H1 (cell line): ENCODE measurements at regions not wholly inside any gene's neighbourhood (a gene's known extent, or its start where the extent isn't known, plus 50 kb on each side); places are given as distances from the start of the nearest gene placed in this dataset.

Experiments
- ASH2L ChIP-seq: fragments of 200-600, 300-600 bp; sonication (generic); IDR thresholded peaks from one replicate; pipeline ENCODE4 v1.7.1; 2017; ENCODE audit warnings: low read length
- BRCA1 ChIP-seq: IDR thresholded peaks from 2 replicates; pipeline ENCODE4 v1.6.1; 2012; ENCODE audit warnings: low read depth, low read length, improper control_type of control experiment
- CHD1 ChIP-seq: IDR thresholded peaks from 2 replicates; pipeline ENCODE4 v1.6.1; 2012; ENCODE audit warnings: low read depth, low read length, improper control_type of control experiment
- EZH2 ChIP-seq: fragments of 200-600 bp; sonication (generic); IDR thresholded peaks from 2 replicates; pipeline ENCODE4 v1.7.1; 2012; ENCODE audit warnings: low read depth, mild to moderate bottlenecking, moderate library complexity, low read length, inconsistent platforms; ENCODE audit not compliant: severe bottlenecking
- GTF2F1 ChIP-seq: IDR thresholded peaks from 2 replicates; pipeline ENCODE4 v1.6.1; 2012; ENCODE audit warnings: low read depth, low read length, improper control_type of control experiment, borderline replicate concordance
- HDAC2 ChIP-seq, 2 experiments: fragments of 300-600 bp in 1 of 2; sonication (generic) in 1 of 2; IDR thresholded peaks; 2 replicates each; pipeline ENCODE4 v1.6.1; 2011 to 2012; ENCODE audit warnings: low read depth in 2 of 2, low read length in 2 of 2, mild to moderate bottlenecking in 2 of 2, moderate library complexity in 2 of 2, borderline replicate concordance in 1 of 2, inconsistent platforms in 1 of 2
- JUN ChIP-seq: IDR thresholded peaks from 2 replicates; pipeline ENCODE4 v1.6.1; 2011; ENCODE audit warnings: low read depth, mild to moderate bottlenecking, improper control_type of control experiment, low read length
- RAD21 ChIP-seq, 2 experiments: IDR thresholded peaks in 1 of 2; conservative IDR thresholded peaks in 1 of 2; 2 replicates each; pipeline ENCODE4 v1.6.1; 2011; ENCODE audit warnings: low read depth in 2 of 2, low read length in 2 of 2, improper control_type of control experiment in 1 of 2, inconsistent platforms in 1 of 2, mild to moderate bottlenecking in 1 of 2, moderate library complexity in 1 of 2
- SAP30 ChIP-seq: fragments of 300-600 bp; sonication (generic); IDR thresholded peaks from 2 replicates; pipeline ENCODE4 v1.7.1; 2012; ENCODE audit warnings: low read length, moderate library complexity, mild to moderate bottlenecking, inconsistent platforms; ENCODE audit not compliant: insufficient read depth, insufficient replicate concordance
- SP2 ChIP-seq: IDR thresholded peaks from 2 replicates; pipeline ENCODE4 v1.6.1; 2012; ENCODE audit warnings: mild to moderate bottlenecking, low read length, inconsistent platforms
- TAF7 ChIP-seq: optimal IDR thresholded peaks from 2 replicates; pipeline ENCODE3; 2011; ENCODE audit warnings: low read depth, mild to moderate bottlenecking, inconsistent platforms, low read length, moderate library complexity, borderline replicate concordance
- TF ChIP-seq, protein P1 (sequence below): fragments of 300-600 bp; sonication (generic); IDR thresholded peaks from 2 replicates; pipeline ENCODE4 v1.7.1; 2012; ENCODE audit warnings: low read length, moderate library complexity, mild to moderate bottlenecking, inconsistent platforms; ENCODE audit not compliant: insufficient replicate concordance

DNA sequence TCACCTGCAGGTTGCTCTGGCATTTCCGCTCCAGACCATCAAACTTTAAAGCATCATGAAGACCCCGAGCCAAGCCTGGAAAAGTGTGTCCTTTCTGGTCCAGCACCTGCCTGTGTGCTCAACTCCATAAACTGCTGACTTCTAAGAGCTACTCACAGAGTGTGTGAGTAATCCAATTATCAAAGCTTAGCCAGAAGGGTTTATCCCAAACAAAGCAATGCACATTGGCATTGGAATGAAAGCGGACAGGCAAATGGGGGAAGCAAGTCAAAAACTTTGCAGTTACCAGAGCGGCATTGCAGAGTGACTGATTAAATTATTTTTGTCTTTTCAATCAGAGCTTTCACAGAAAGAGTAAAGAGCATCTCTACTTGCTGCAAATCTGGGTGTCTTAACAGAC lies 1262.4 kb upstream of the SEL1L start (continued):
- TF ChIP-seq, protein P1, sequence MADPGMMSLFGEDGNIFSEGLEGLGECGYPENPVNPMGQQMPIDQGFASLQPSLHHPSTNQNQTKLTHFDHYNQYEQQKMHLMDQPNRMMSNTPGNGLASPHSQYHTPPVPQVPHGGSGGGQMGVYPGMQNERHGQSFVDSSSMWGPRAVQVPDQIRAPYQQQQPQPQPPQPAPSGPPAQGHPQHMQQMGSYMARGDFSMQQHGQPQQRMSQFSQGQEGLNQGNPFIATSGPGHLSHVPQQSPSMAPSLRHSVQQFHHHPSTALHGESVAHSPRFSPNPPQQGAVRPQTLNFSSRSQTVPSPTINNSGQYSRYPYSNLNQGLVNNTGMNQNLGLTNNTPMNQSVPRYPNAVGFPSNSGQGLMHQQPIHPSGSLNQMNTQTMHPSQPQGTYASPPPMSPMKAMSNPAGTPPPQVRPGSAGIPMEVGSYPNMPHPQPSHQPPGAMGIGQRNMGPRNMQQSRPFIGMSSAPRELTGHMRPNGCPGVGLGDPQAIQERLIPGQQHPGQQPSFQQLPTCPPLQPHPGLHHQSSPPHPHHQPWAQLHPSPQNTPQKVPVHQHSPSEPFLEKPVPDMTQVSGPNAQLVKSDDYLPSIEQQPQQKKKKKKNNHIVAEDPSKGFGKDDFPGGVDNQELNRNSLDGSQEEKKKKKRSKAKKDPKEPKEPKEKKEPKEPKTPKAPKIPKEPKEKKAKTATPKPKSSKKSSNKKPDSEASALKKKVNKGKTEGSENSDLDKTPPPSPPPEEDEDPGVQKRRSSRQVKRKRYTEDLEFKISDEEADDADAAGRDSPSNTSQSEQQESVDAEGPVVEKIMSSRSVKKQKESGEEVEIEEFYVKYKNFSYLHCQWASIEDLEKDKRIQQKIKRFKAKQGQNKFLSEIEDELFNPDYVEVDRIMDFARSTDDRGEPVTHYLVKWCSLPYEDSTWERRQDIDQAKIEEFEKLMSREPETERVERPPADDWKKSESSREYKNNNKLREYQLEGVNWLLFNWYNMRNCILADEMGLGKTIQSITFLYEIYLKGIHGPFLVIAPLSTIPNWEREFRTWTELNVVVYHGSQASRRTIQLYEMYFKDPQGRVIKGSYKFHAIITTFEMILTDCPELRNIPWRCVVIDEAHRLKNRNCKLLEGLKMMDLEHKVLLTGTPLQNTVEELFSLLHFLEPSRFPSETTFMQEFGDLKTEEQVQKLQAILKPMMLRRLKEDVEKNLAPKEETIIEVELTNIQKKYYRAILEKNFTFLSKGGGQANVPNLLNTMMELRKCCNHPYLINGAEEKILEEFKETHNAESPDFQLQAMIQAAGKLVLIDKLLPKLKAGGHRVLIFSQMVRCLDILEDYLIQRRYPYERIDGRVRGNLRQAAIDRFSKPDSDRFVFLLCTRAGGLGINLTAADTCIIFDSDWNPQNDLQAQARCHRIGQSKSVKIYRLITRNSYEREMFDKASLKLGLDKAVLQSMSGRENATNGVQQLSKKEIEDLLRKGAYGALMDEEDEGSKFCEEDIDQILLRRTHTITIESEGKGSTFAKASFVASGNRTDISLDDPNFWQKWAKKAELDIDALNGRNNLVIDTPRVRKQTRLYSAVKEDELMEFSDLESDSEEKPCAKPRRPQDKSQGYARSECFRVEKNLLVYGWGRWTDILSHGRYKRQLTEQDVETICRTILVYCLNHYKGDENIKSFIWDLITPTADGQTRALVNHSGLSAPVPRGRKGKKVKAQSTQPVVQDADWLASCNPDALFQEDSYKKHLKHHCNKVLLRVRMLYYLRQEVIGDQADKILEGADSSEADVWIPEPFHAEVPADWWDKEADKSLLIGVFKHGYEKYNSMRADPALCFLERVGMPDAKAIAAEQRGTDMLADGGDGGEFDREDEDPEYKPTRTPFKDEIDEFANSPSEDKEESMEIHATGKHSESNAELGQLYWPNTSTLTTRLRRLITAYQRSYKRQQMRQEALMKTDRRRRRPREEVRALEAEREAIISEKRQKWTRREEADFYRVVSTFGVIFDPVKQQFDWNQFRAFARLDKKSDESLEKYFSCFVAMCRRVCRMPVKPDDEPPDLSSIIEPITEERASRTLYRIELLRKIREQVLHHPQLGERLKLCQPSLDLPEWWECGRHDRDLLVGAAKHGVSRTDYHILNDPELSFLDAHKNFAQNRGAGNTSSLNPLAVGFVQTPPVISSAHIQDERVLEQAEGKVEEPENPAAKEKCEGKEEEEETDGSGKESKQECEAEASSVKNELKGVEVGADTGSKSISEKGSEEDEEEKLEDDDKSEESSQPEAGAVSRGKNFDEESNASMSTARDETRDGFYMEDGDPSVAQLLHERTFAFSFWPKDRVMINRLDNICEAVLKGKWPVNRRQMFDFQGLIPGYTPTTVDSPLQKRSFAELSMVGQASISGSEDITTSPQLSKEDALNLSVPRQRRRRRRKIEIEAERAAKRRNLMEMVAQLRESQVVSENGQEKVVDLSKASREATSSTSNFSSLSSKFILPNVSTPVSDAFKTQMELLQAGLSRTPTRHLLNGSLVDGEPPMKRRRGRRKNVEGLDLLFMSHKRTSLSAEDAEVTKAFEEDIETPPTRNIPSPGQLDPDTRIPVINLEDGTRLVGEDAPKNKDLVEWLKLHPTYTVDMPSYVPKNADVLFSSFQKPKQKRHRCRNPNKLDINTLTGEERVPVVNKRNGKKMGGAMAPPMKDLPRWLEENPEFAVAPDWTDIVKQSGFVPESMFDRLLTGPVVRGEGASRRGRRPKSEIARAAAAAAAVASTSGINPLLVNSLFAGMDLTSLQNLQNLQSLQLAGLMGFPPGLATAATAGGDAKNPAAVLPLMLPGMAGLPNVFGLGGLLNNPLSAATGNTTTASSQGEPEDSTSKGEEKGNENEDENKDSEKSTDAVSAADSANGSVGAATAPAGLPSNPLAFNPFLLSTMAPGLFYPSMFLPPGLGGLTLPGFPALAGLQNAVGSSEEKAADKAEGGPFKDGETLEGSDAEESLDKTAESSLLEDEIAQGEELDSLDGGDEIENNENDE = no peak
- TF ChIP-seq BRCA1 (no peak), CHD1 (no peak), ASH2L (no peak), TAF7 (no peak), HDAC2 (IDR thresholded peaks at IDR 0.05; ENCODE audit: borderline replicate concordance in 1 of 2, low read depth in 2 of 2, low read length in 2 of 2) (no peak), JUN (no peak), SP2 (no peak), SAP30 (no peak), EZH2 (no peak), GTF2F1 (no peak), RAD21 (IDR thresholded peaks at IDR 0.05 in 1 of 2, conservative IDR thresholded peaks at IDR 0.05 in 1 of 2; ENCODE audit: low read depth in 2 of 2, low read length in 2 of 2) (no peak)
